LHCN-M2 (cell line): ENCODE measurements at regions not wholly inside any gene's neighbourhood (a gene's known extent, or its start where the extent isn't known, plus 50 kb on each side); places are given as distances from the start of the nearest gene placed in this dataset.

Experiments
- DNase-seq: peaks from one replicate; pipeline ENCODE4 v3.0.0-alpha.2; 2012; ENCODE audit warnings: low read depth

DNA sequence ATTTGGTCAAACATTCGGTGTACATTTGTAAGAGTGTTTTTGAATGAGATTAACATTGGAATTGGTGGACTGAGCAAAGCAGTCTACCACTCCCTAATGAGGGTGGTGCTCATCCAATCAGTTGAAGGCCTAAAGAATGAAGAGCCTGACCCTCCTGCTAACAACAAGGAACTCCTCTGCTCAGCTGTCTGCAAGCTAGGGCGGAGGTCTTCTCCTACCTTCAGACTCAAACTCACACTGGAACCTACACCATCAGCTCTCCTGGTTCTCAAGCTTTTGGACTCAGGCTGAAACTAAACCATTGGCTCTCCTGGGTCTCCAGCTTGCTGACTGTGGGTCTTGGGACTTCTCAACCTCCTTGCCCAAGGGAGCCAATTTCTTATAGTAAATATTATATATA is 55.5 kb upstream of the NPAS2 start:
- no peak for DNase-seq

- no peak for DNase-seq
Observed at GRCh38 chr2:100765481-100765880, 54.5 kb upstream of the NPAS2 start.

DNA sequence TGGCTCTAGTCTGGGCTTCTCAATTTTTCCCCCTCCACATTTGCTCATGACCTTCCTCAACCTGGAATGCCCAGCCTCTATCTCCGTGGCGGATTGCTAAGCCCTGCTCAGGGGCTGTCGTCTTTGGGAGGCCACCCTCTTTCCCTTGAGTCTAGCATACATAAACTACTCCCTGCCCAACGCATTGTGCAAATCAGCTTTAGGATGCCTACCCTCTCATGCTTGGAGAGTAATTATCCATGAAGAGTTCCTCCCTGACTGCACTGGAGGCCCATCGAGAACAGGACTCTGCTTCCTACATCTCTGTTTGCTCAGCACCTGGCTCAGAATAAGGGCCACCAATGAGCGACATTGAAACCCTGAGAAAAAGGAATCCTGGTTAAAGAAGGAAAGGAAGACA is 53.7 kb upstream of the NPAS2 start:
- DNase-seq: no peak

DNA sequence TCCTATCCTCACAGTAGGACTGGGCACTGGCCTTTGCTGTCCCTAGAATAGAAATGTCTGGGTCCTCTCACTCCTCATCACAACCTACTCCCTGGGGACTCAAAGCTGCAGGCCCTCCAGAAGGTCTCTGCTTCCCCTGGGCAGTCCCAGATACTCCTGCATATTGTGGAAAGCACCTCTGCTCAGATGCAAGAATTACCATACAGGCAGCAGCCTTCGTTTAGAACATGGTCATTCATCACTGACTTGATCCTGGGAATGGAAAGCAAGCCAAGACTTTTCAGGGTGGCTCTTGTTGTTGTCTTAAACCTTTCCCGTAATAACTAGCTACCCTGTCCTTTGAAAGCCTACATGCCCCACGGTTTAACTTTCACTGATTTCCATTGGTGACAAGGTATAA is 53.1 kb upstream of the NPAS2 start:
- DNase-seq: no peak

GRCh38 chr2:100767224-100767653 is 52.7 kb upstream of the NPAS2 start:
- DNase-seq: peak; percentile 65

DNA sequence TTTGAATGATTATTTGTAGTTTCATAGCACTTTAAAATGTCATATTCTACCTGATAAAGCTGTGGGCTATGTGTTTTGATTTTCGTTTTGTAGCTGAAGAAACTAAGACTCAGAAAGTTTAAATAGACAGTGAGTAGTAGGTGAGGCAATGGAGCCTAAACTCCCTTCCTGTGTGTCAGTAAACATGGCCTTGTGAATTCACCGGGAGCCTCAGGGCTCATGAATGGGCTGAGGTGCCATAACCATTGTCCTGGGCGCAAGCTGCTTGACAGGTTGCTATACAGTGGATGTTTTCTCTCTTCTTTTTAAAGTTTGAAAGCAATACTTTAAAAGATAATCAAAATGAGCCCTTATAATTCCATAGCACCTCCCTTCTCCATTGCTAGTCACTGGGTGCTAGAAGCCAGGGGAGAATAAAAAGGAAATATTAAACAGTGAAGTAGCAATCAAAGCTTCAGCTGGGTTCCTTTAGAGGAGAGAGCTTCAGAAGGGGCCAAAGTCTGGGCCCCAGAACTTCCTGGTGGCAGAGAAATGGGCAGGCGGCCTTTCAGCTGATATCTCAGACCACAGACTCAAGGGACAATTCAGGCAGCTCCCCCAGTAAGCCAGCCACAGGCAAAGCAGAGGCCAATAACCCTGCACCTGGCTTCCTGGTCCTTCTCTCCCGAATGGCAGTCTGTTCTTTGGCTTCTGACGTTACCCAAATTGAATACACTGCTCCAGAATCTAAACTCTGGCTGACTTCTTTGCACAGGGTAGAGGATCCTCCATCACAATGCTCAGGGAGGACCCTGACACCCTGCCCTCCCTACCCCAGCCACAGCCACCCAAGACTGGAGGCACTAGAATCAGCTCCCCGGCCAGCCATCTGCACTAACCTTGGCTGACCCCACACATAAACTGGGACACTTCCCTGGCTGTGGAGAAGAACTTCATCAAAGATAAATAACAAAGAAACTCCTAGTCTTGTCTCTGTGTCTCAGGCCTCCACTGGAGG is 51.8 kb upstream of the NPAS2 start:
- no peak for DNase-seq
